Mesenchymal stem cell (in vitro differentiated cells and primary cell): ENCODE measurements at regions not wholly inside any gene's neighbourhood (a gene's known extent, or its start where the extent isn't known, plus 50 kb on each side); places are given as distances from the start of the nearest gene placed in this dataset.

ENCODE experiments used
- DNase-seq: peaks from one replicate; pipeline ENCODE4 v3.0.0-alpha.2; 2013
- H2AFZ ChIP-seq: one replicate; pipeline ENCODE4 v1.6.1; 2013; ENCODE audit warnings: low read depth, mild to moderate bottlenecking, control low read depth, inconsistent platforms, low read length, moderate library complexity
- H2AK5ac ChIP-seq: 2 replicates; pipeline ENCODE4 v1.6.1; 2013; ENCODE audit warnings: low read length, moderate library complexity, mild to moderate bottlenecking, inconsistent platforms; ENCODE audit not compliant: severe bottlenecking
- H2BK120ac ChIP-seq: one replicate; pipeline ENCODE4 v1.6.1; 2013; ENCODE audit warnings: low read depth, mild to moderate bottlenecking, inconsistent platforms, low read length, moderate library complexity
- H2BK12ac ChIP-seq, 2 experiments: one replicate each; pipeline ENCODE4 v1.6.1; 2013; ENCODE audit warnings: inconsistent platforms in 2 of 2, low read length in 2 of 2, mild to moderate bottlenecking in 2 of 2, moderate library complexity in 2 of 2, control low read depth in 1 of 2
- H2BK15ac ChIP-seq: one replicate; pipeline ENCODE4 v1.6.1; 2013; ENCODE audit warnings: mild to moderate bottlenecking, low read depth, inconsistent platforms; ENCODE audit not compliant: poor library complexity, severe bottlenecking
- H2BK5ac ChIP-seq: 2 replicates; pipeline ENCODE4 v1.6.1; 2013; ENCODE audit warnings: low read depth, mild to moderate bottlenecking, low read length, control low read depth, inconsistent platforms; ENCODE audit not compliant: poor library complexity, severe bottlenecking
- H3K14ac ChIP-seq, 2 experiments: one replicate each; pipeline ENCODE4 v1.6.1; 2013; ENCODE audit warnings: inconsistent platforms in 2 of 2, low read length in 2 of 2, control low read depth in 1 of 2, mild to moderate bottlenecking in 1 of 2, moderate library complexity in 1 of 2
- H3K18ac ChIP-seq, 2 experiments: one replicate each; pipeline ENCODE4 v1.6.1; 2013; ENCODE audit warnings: inconsistent platforms in 2 of 2, low read length in 2 of 2, control low read depth in 1 of 2, low read depth in 1 of 2, mild to moderate bottlenecking in 1 of 2
- H3K23ac ChIP-seq, 2 experiments: one replicate each; pipeline ENCODE4 v1.6.1; 2013; ENCODE audit warnings: inconsistent platforms in 2 of 2, low read length in 2 of 2, mild to moderate bottlenecking in 2 of 2, moderate library complexity in 2 of 2, control low read depth in 1 of 2
- H3K27ac ChIP-seq: 2 replicates; pipeline ENCODE4 v1.5.1; 2013; ENCODE audit warnings: mild to moderate bottlenecking, moderate library complexity, low read length, control low read depth, inconsistent platforms; ENCODE audit not compliant: poor library complexity, severe bottlenecking
- H3K27me3 ChIP-seq, 2 experiments: 2 replicates each; pipeline versions ENCODE4 v1.6.1 to v1.7.0; 2013; ENCODE audit warnings: low read length in 2 of 2, mild to moderate bottlenecking in 2 of 2, moderate library complexity in 2 of 2, control low read depth in 1 of 2, inconsistent platforms in 1 of 2; ENCODE audit not compliant: control insufficient read depth in 1 of 2, insufficient read depth in 1 of 2
- H3K36me3 ChIP-seq, 2 experiments: 2 replicates each; pipeline versions ENCODE4 v1.6.1 to v1.7.0; 2013; ENCODE audit warnings: low read length in 2 of 2, control low read depth in 1 of 2, inconsistent platforms in 1 of 2, low read depth in 1 of 2, mild to moderate bottlenecking in 1 of 2; ENCODE audit not compliant: insufficient read depth in 2 of 2, control insufficient read depth in 1 of 2
- H3K4ac ChIP-seq, 2 experiments: one replicate each; pipeline ENCODE4 v1.6.1; 2013; ENCODE audit warnings: inconsistent platforms in 2 of 2, low read length in 2 of 2, mild to moderate bottlenecking in 2 of 2, moderate library complexity in 2 of 2, control low read depth in 1 of 2, low read depth in 1 of 2
- H3K4me1 ChIP-seq: 2 replicates; pipeline ENCODE4 v1.6.1; 2013; ENCODE audit warnings: low read depth, low read length, control low read depth; ENCODE audit not compliant: control insufficient read depth, insufficient read depth
- H3K4me2 ChIP-seq: 2 replicates; pipeline ENCODE4 v1.6.1; 2013; ENCODE audit warnings: low read length, mild to moderate bottlenecking, inconsistent platforms; ENCODE audit not compliant: poor library complexity, severe bottlenecking
- H3K4me3 ChIP-seq, 2 experiments: 2 replicates each; pipeline versions ENCODE4 v1.5.1 to v1.7.0; 2013; ENCODE audit warnings: low read length in 2 of 2, mild to moderate bottlenecking in 2 of 2, control low read depth in 1 of 2, low read depth in 1 of 2; ENCODE audit not compliant: insufficient read depth in 1 of 2
- H3K79me1 ChIP-seq: replicated peaks from 2 replicates; pipeline ENCODE4 v1.6.1; 2013; ENCODE audit warnings: mild to moderate bottlenecking, control low read depth, low read length, inconsistent platforms; ENCODE audit not compliant: poor library complexity, severe bottlenecking
- H3K9ac ChIP-seq: 2 replicates; pipeline ENCODE4 v1.7.0; 2013; ENCODE audit warnings: mild to moderate bottlenecking, low read length, moderate library complexity
- H3K9me3 ChIP-seq: 2 replicates; pipeline ENCODE4 v1.7.0; 2013; ENCODE audit warnings: mild to moderate bottlenecking, low read length; ENCODE audit not compliant: control insufficient read depth
- H4K8ac ChIP-seq: one replicate; pipeline ENCODE4 v1.6.1; 2013; ENCODE audit warnings: inconsistent platforms, mild to moderate bottlenecking, low read length, moderate library complexity
- H4K91ac ChIP-seq: one replicate; pipeline ENCODE4 v1.6.1; 2013; ENCODE audit warnings: mild to moderate bottlenecking, low read length, inconsistent platforms
- WGBS: methylation state at CpG from one replicate; pipeline ENCODE4 v1.1.7; 2013; ENCODE audit warnings: mixed read lengths; 5-methylcytosine and 5-hydroxymethylcytosine counted together

- no peak overlapping the region for H3K27ac ChIP-seq
- no peak for DNase-seq
- 89% methylated on average over 5 of the region's 5 CpGs for WGBS
- no peak overlapping the region for H2AK5ac ChIP-seq
- no peaks in the 10 kb centered on the region for H3K36me3 ChIP-seq
- H3K23ac ChIP-seq = no peak overlapping the region
- no peak overlapping the region for H4K91ac ChIP-seq
- H3K18ac ChIP-seq = no peak overlapping the region
- no peak overlapping the region for H4K8ac ChIP-seq
- H3K4ac ChIP-seq = no peak overlapping the region
- H3K27me3 ChIP-seq = peaks cover 5 to 47% of the 10 kb centered on the region in 2 experiments
- no peak overlapping the region for H3K4me2 ChIP-seq
- H2AFZ ChIP-seq = no peak overlapping the region
- H2BK120ac ChIP-seq = no peak overlapping the region
- no peak overlapping the region for H2BK5ac ChIP-seq
- no peaks in the 10 kb centered on the region for H3K9me3 ChIP-seq
- H3K14ac ChIP-seq = no peak overlapping the region
- H3K4me1 ChIP-seq = no peaks in the 10 kb centered on the region
- no peak overlapping the region for H2BK12ac ChIP-seq
- no peak overlapping the region for H3K9ac ChIP-seq
- no peaks in the 10 kb centered on the region for H3K79me1 ChIP-seq
- no peak overlapping the region for H2BK15ac ChIP-seq
- no peak overlapping the region for H3K4me3 ChIP-seq
Measured at GRCh38 chr2:172299741-172300140, 127.6 kb upstream of the ITGA6 start.

- H2AFZ ChIP-seq = no peak overlapping the region
- no peak overlapping the region for H3K9ac ChIP-seq
- H2AK5ac ChIP-seq = no peak overlapping the region
- H3K36me3 ChIP-seq = no peaks in the 10 kb centered on the region
- no peaks in the 10 kb centered on the region for H3K79me1 ChIP-seq
- no peak overlapping the region for H3K18ac ChIP-seq
- H4K91ac ChIP-seq = no peak overlapping the region
- H2BK15ac ChIP-seq = no peak overlapping the region
- no peak for DNase-seq
- peaks cover 1% of the 10 kb centered on the region for H3K4me1 ChIP-seq
- H3K4me2 ChIP-seq = no peak overlapping the region
- H3K23ac ChIP-seq = no peak overlapping the region
- H3K27ac ChIP-seq = no peak overlapping the region
- peaks cover 5 to 43% of the 10 kb centered on the region in 2 experiments for H3K27me3 ChIP-seq
- no peak overlapping the region for H3K4me3 ChIP-seq
- WGBS = 100% methylated on average over 3 of the region's 4 CpGs
- H3K14ac ChIP-seq = no peak overlapping the region
- H2BK5ac ChIP-seq = no peak overlapping the region
- H4K8ac ChIP-seq = no peak overlapping the region
- H2BK120ac ChIP-seq = no peak overlapping the region
- H3K9me3 ChIP-seq = no peaks in the 10 kb centered on the region
- no peak overlapping the region for H2BK12ac ChIP-seq
- no peak overlapping the region for H3K4ac ChIP-seq
Measured at GRCh38 chr2:172300851-172301250, 126.5 kb upstream of the ITGA6 start.

- Histone ChIP-seq H3K23ac (no peak overlapping the region), H4K91ac (no peak overlapping the region), H3K4me2 (no peak overlapping the region), H2BK12ac (no peak overlapping the region), H2AFZ (no peak overlapping the region), H2BK15ac (no peak overlapping the region), H3K4ac (no peak overlapping the region), H3K27ac (no peak overlapping the region), H3K79me1 (no peaks in the 10 kb centered on the region), H3K4me1 (peaks cover 3% of the 10 kb centered on the region), H2BK120ac (no peak overlapping the region), H3K9me3 (no peaks in the 10 kb centered on the region), H3K18ac (no peak overlapping the region), H3K36me3 (no peaks in the 10 kb centered on the region), H4K8ac (no peak overlapping the region), H3K14ac (peak overlapping the region in 1 of 2 experiments; percentile 78), H2BK5ac (no peak overlapping the region), H2AK5ac (no peak overlapping the region), H3K4me3 (no peak overlapping the region), H3K27me3 (peaks cover 0 to 9% of the 10 kb centered on the region in 2 experiments), H3K9ac (no peak overlapping the region)
- DNase-seq = no peak
- 63% methylated on average over 3 of the region's 3 CpGs for WGBS
Measured at GRCh38 chr2:172305066-172305465, 122.3 kb upstream of the ITGA6 start.

GRCh38 chr2:172307800-172308199, 119.6 kb upstream of the ITGA6 start:
- no peak overlapping the region for H2AK5ac ChIP-seq
- H3K79me1 ChIP-seq = no peaks in the 10 kb centered on the region
- H3K9me3 ChIP-seq = no peaks in the 10 kb centered on the region
- H3K18ac ChIP-seq = no peak overlapping the region
- no peak overlapping the region for H2AFZ ChIP-seq
- no peak overlapping the region for H3K4me3 ChIP-seq
- H4K91ac ChIP-seq = no peak overlapping the region
- H3K9ac ChIP-seq = no peak overlapping the region
- H3K14ac ChIP-seq = no peak overlapping the region
- no peaks in the 10 kb centered on the region for H3K36me3 ChIP-seq
- H3K4me2 ChIP-seq = no peak overlapping the region
- H2BK5ac ChIP-seq = no peak overlapping the region
- DNase-seq = peak; percentile 25
- no peak overlapping the region for H2BK12ac ChIP-seq
- peaks cover 0 to 5% of the 10 kb centered on the region in 2 experiments for H3K27me3 ChIP-seq
- H2BK15ac ChIP-seq = no peak overlapping the region
- no peak overlapping the region for H4K8ac ChIP-seq
- no peak overlapping the region for H3K23ac ChIP-seq
- H2BK120ac ChIP-seq = no peak overlapping the region
- peaks cover 3% of the 10 kb centered on the region for H3K4me1 ChIP-seq
- WGBS = 25% methylated on average over 1 of the region's 1 CpG
- no peak overlapping the region for H3K4ac ChIP-seq
- H3K27ac ChIP-seq = peak overlapping the region; percentile 25
